Pancreas (tissue), 10 donors: ENCODE measurements at regions not wholly inside any gene's neighbourhood (a gene's known extent, or its start where the extent isn't known, plus 50 kb on each side); places are given as distances from the start of the nearest gene placed in this dataset.
A peak's percentile ranks its signal among the peaks of the same experiment; 100 is the strongest.

Experiments used
- ATAC-seq, 4 donors: fragments of 200-7000 bp; cut with Tn5 transposase; one replicate each; pipeline versions ENCODE4 v1.8.0 to v1.9.1; 2020; ENCODE audit warnings: mild to moderate bottlenecking in 4 of 4, moderate library complexity in 4 of 4
- DNase-seq, 6 donors: peaks; one replicate each; pipeline ENCODE4 v3.0.0-alpha.2; 2020
- FAIRE-seq: peaks from 2 replicates; lab custom pipeline; 2012; peaks lifted over from hg19 to GRCh38; lab: Jason Lieb, UNC
- H3K27ac ChIP-seq, 4 donors: fragments of 200-600 bp; sonication (generic); 1 replicate in 3 of 4; 2 replicates in 1 of 4; pipeline versions ENCODE4 v1.5.0 to v1.8.0; 2020
- H3K27me3 ChIP-seq, 4 donors: fragments of 200-600 bp; one replicate each; pipeline ENCODE4 v1.8.0; 2021
- H3K36me3 ChIP-seq, 3 donors: fragments of 200-600 bp; sonication (generic) in 1 of 3; one replicate each; pipeline versions ENCODE4 v1.5.0 to v1.8.0; 2020 to 2021
- H3K4me1 ChIP-seq, 3 donors: fragments of 200-600 bp; one replicate each; pipeline ENCODE4 v1.8.0; 2021
- H3K4me3 ChIP-seq, 4 donors: fragments of 200-600 bp; sonication (generic) in 2 of 4; one replicate each; pipeline versions ENCODE4 v1.5.0 to v1.8.0; 2020 to 2021
- H3K9me3 ChIP-seq, 4 donors: fragments of 200-600 bp; one replicate each; pipeline ENCODE4 v1.8.0; 2021
- WGBS, 2 donors: extraction: QIAGEN DNeasy Blood & Tissue Kit; methylation state at CpG; one replicate each; pipeline ENCODE4 v1.1.7; 2013; 5-methylcytosine and 5-hydroxymethylcytosine counted together
- intact Hi-C, 3 donors: fragments of 100-400 bp; cut with DNase I; formaldehyde crosslinking; loops; one replicate each; pipeline versions ENCODE4 v1.11.1 to v1.14.2; 2022
- TF ChIP-seq, protein P1 (sequence below), 4 donors: fragments of 200-600 bp; sonication (generic) in 3 of 4; IDR thresholded peaks; one replicate each; pipeline versions ENCODE4 v1.5.0 to v1.8.0; 2021; ENCODE audit warnings: antibody characterized with exemption in 4 of 4
- donor health status: healthy with polysubstance abuse.
- donor health status: DM: no; HTN: no; CAD: no; lungs with moderate emphysema.
- donor health status: DM: no; HTN: no; CAD: no.
- donor health status: control.
- donor health status: control.
- donor health status: Bipolar disorder and iron deficiency.
- donor health status: DM: yes; HTN: yes; CAD: no.
- donor health status: DM: no; HTN: no; CAD: no.
- donor health status: DM: no; HTN: no; CAD: no.
- donor health status: DM: yes; HTN: yes; CAD: no.

DNA sequence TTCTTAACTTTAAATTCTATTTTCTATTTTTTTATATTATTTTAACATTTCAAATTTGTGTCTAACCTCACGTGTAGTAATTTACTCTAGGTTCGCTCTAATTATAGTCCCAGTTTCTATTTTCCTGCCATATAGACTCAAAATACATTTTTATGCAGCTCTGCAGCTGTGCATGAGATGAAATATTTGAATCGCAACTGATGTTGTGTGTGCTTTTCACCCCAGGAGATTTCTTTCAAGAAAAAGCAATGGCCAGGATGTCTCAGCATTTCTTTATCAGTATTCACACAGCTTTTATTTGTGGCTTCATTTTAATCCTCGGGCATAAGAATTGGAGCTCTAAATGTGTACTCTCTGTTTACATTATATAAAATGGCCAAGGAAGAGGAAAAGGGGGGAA lies 157.6 kb downstream of the HDGFL1 start:
- WGBS, 2 donors = 72 to 76% methylated on average over 4 of the region's 4 CpGs
- H3K36me3 ChIP-seq = no peaks in the 10 kb centered on the region
- intact Hi-C loops = no loop called here
- ATAC-seq (no peak), FAIRE-seq (no peak), DNase-seq (no peak)
- H3K4me3 ChIP-seq = no peak overlapping the region
- no peaks in the 10 kb centered on the region for H3K27me3 ChIP-seq
- TF ChIP-seq, protein P1, sequence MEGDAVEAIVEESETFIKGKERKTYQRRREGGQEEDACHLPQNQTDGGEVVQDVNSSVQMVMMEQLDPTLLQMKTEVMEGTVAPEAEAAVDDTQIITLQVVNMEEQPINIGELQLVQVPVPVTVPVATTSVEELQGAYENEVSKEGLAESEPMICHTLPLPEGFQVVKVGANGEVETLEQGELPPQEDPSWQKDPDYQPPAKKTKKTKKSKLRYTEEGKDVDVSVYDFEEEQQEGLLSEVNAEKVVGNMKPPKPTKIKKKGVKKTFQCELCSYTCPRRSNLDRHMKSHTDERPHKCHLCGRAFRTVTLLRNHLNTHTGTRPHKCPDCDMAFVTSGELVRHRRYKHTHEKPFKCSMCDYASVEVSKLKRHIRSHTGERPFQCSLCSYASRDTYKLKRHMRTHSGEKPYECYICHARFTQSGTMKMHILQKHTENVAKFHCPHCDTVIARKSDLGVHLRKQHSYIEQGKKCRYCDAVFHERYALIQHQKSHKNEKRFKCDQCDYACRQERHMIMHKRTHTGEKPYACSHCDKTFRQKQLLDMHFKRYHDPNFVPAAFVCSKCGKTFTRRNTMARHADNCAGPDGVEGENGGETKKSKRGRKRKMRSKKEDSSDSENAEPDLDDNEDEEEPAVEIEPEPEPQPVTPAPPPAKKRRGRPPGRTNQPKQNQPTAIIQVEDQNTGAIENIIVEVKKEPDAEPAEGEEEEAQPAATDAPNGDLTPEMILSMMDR (IDR thresholded peaks at IDR 0.05) = no peak
- H3K4me1 ChIP-seq = no peaks in the 10 kb centered on the region
- no peak overlapping the region for H3K27ac ChIP-seq
- H3K9me3 ChIP-seq = no peaks in the 10 kb centered on the region

DNA sequence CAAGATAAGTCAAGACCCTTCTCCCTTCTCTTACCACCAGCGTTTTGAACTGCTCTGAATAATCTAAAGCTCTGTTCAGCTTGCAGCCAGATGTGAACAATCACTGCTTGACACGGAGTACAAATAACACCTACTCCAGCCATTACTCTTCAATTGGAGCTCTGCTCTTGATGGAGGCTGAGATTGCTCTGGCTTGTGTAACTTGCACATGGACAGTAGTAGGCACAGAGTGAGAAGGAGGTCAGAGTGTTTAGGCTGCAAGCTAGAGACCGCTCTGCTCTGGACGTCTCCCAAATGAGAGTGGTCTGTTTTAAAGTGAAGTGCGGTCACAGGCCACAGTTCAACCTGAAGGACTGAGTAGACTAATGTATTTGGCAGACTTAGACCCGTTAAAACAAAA lies 158.3 kb downstream of the HDGFL1 start:
- FAIRE-seq (no peak), ATAC-seq (peak in 1 of 4 donors; percentile 32), DNase-seq (no peak)
- 75 to 84% methylated on average over 6 of the region's 6 CpGs for WGBS, 2 donors
- Histone ChIP-seq H3K4me3 (no peak overlapping the region), H3K27me3 (no peaks in the 10 kb centered on the region), H3K9me3 (no peaks in the 10 kb centered on the region), H3K36me3 (no peaks in the 10 kb centered on the region), H3K27ac (no peak overlapping the region), H3K4me1 (no peaks in the 10 kb centered on the region)
- TF ChIP-seq, protein P1 (IDR thresholded peaks at IDR 0.05) = no peak
- intact Hi-C loops = no loop called here

DNA sequence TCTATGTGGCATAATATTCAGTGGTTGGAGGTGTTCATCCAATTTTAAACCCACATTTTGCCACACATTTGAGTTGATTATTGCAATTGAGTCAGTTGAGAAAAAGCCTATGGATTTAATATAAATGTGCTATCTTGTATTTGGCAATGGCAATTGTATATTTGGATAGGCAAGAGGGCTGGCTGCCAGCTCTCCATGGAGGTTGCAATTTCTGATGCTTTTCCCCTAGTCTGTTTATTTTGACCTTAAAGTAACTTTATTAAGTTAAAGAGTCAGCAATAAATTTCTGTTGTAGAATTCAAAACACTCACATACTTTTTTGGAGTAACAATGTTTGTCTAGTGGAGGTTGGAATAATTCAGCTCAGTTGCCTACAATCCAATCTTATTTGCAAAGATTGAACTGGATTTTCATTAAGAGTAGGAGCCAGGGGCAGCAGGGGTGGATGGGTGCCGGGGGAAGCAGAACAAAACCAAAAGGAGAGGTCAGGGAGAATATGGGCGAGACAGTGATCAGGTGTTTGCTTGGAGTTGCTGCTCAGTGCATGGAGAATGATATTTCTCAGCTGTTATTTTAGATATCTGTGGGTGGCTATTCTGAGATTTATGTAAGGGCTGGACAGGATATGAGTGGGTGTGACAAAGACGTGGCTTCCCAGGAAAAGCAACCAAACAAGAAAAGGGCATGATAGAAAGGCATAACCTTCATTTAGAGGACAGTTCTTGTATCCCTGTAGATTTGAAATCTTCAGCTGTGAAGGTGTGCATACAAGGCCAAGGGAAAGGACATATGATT lies 163.0 kb downstream of the HDGFL1 start:
- no peaks in the 10 kb centered on the region for H3K27me3 ChIP-seq
- intact Hi-C loops = no loop called here
- TF ChIP-seq, protein P1 (IDR thresholded peaks at IDR 0.05) = no peak
- no peaks in the 10 kb centered on the region for H3K9me3 ChIP-seq
- no peaks in the 10 kb centered on the region for H3K4me1 ChIP-seq
- DNase-seq (no peak), FAIRE-seq (no peak), ATAC-seq (no peak)
- H3K4me3 ChIP-seq = no peak overlapping the region
- no peak overlapping the region for H3K27ac ChIP-seq
- WGBS, 2 donors = 68 to 76% methylated on average over 3 of the region's 3 CpGs
- H3K36me3 ChIP-seq = no peaks in the 10 kb centered on the region

DNA sequence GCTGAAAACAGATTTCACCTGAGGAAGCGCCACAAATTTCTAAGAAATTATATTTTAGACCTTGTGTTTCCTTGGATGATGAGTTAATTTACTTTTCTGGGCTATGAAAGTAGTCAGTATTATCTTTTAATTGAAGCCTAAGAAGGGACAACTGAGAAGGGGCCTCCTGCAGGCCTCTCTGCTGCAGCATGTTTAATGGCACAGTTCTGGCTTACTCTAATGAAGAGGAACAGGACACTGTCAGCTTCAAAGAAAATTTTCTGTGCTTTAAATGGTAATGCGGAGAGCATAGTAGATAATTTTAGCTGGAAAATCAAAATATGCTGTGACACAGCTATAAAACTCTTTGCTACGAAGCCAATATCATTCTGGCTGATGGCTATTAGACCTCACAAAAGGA lies 167.4 kb downstream of the HDGFL1 start:
- Histone ChIP-seq H3K4me1 (no peaks in the 10 kb centered on the region), H3K4me3 (no peak overlapping the region), H3K27me3 (no peaks in the 10 kb centered on the region), H3K9me3 (no peaks in the 10 kb centered on the region), H3K36me3 (no peaks in the 10 kb centered on the region), H3K27ac (no peak overlapping the region)
- DNase-seq (no peak), FAIRE-seq (no peak), ATAC-seq (no peak)
- TF ChIP-seq, protein P1 (IDR thresholded peaks at IDR 0.05) = no peak
- intact Hi-C loops = no loop called here
- 93 to 94% methylated on average over 3 of the region's 3 CpGs for whole genome bisulfite sequencing, 2 donors

DNA sequence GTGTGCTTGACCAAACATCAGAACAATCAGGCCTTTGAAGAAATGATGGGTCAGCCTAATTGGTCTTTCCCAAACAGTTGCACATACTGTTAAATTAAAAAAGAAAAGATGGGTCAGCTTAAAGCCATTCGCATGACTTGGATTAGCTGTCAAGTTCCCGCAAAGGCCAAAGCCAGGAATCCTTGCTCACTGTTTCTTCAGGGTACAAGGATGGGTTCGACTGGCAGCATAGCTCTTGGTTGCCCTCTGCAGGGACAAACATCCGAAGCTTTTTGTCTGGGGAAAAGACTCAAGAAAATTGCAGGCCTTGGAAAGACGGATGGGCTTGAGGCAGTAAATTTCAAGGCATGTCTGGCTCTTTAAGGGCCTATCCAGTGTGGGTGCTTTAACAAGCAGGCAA lies 168.0 kb downstream of the HDGFL1 start:
- Histone ChIP-seq H3K36me3 (no peaks in the 10 kb centered on the region), H3K4me3 (no peak overlapping the region), H3K27ac (no peak overlapping the region), H3K4me1 (no peaks in the 10 kb centered on the region), H3K27me3 (no peaks in the 10 kb centered on the region), H3K9me3 (no peaks in the 10 kb centered on the region)
- DNase-seq (peak in 3 of 6 donors; percentile 3 to 20 (median 16)), FAIRE-seq (no peak), ATAC-seq (peak in 3 of 4 donors; percentile 56 to 71 (median 61))
- intact Hi-C loops = no loop called here
- whole genome bisulfite sequencing, 2 donors = 40 to 42% methylated on average over 5 of the region's 5 CpGs
- TF ChIP-seq, protein P1 (IDR thresholded peaks at IDR 0.05) = peak; percentile 10 to 40 (median 18)
